Lower lobe of right lung (tissue), 2 donors: ENCODE measurements at regions not wholly inside any gene's neighbourhood (a gene's known extent, or its start where the extent isn't known, plus 50 kb on each side); places are given as distances from the start of the nearest gene placed in this dataset.
A peak's percentile ranks its signal among the peaks of the same experiment; 100 is the strongest.

ENCODE experiments used
- ATAC-seq, 2 donors: fragments of 200-7000 bp; cut with Tn5 transposase; one replicate each; pipeline ENCODE4 v1.9.1; 2020 to 2022; ENCODE audit warnings: mild to moderate bottlenecking in 2 of 2, moderate library complexity in 2 of 2
- DNase-seq: peaks from one replicate; pipeline ENCODE4 v3.0.0-alpha.2; 2020
- H3K27ac ChIP-seq: fragments of 200-600 bp; one replicate; pipeline ENCODE4 v1.8.0; 2022
- H3K27me3 ChIP-seq: fragments of 200-600 bp; one replicate; pipeline ENCODE4 v1.8.0; 2022; ENCODE audit warnings: low read depth
- H3K36me3 ChIP-seq: fragments of 200-600 bp; one replicate; pipeline ENCODE4 v1.8.0; 2022; ENCODE audit warnings: mild to moderate bottlenecking
- H3K4me1 ChIP-seq: fragments of 200-600 bp; one replicate; pipeline ENCODE4 v1.8.0; 2022
- H3K4me3 ChIP-seq: fragments of 200-600 bp; one replicate; pipeline ENCODE4 v1.8.0; 2022; ENCODE audit warnings: mild to moderate bottlenecking
- H3K9me3 ChIP-seq: fragments of 200-600 bp; one replicate; pipeline ENCODE4 v1.8.0; 2022
- CTCF ChIP-seq: fragments of 200-600 bp; IDR thresholded peaks from one replicate; pipeline ENCODE4 v1.8.0; 2022; ENCODE audit warnings: antibody characterized with exemption, mild to moderate bottlenecking
- intact Hi-C: fragments of 100-400 bp; cut with DNase I; formaldehyde crosslinking; loops from one replicate; pipeline ENCODE4 v1.11.0; 2022
- donor health status: DM: no; HTN: yes; CAD: no; lungs with severe emphysema.

GRCh38 chr10:128480601-128481000, 354.4 kb upstream of the MKI67 start:
- TF ChIP-seq CTCF: no peak
- H3K27ac ChIP-seq: no peak overlapping the region
- intact Hi-C loops: no loop called here
- H3K9me3 ChIP-seq: no peaks in the 10 kb centered on the region
- H3K27me3 ChIP-seq: peaks cover 5% of the 10 kb centered on the region
- no peaks in the 10 kb centered on the region for H3K4me1 ChIP-seq
- DNase-seq (peak; percentile 15), ATAC-seq (no peak)
- H3K36me3 ChIP-seq: no peaks in the 10 kb centered on the region
- no peak overlapping the region for H3K4me3 ChIP-seq

GRCh38 chr10:128481152-128481840, 355.1 kb upstream of the MKI67 start:
- Histone ChIP-seq H3K4me1 (no peaks in the 10 kb centered on the region), H3K27ac (no peak overlapping the region), H3K36me3 (no peaks in the 10 kb centered on the region), H3K4me3 (no peak overlapping the region), H3K9me3 (no peaks in the 10 kb centered on the region), H3K27me3 (peaks cover 5% of the 10 kb centered on the region)
- intact Hi-C loops: no loop called here
- DNase-seq (peak; percentile 16), ATAC-seq (no peak)
- no peak for TF ChIP-seq CTCF

GRCh38 chr10:128482052-128482451, 355.8 kb upstream of the MKI67 start:
- Histone ChIP-seq H3K36me3 (no peaks in the 10 kb centered on the region), H3K9me3 (no peaks in the 10 kb centered on the region), H3K4me1 (no peaks in the 10 kb centered on the region), H3K27ac (no peak overlapping the region), H3K27me3 (peaks cover 5% of the 10 kb centered on the region), H3K4me3 (no peak overlapping the region)
- no peak for TF ChIP-seq CTCF
- DNase-seq (no peak), ATAC-seq (no peak)
- intact Hi-C loops: no loop called here

- no peaks in the 10 kb centered on the region for H3K27me3 ChIP-seq
- H3K4me3 ChIP-seq: no peak overlapping the region
- H3K36me3 ChIP-seq: no peaks in the 10 kb centered on the region
- H3K27ac ChIP-seq: no peak overlapping the region
- TF ChIP-seq CTCF: no peak
- intact Hi-C loops: no loop called here
- peak; percentile 40 for DNase-seq
- no peak for ATAC-seq
- no peaks in the 10 kb centered on the region for H3K4me1 ChIP-seq
- H3K9me3 ChIP-seq: no peaks in the 10 kb centered on the region
Observed at GRCh38 chr10:128483216-128483615, 357.0 kb upstream of the MKI67 start.

- Histone ChIP-seq H3K27me3 (no peaks in the 10 kb centered on the region), H3K36me3 (no peaks in the 10 kb centered on the region), H3K9me3 (no peaks in the 10 kb centered on the region), H3K4me3 (no peak overlapping the region), H3K27ac (no peak overlapping the region), H3K4me1 (no peaks in the 10 kb centered on the region)
- DNase-seq: no peak
- ATAC-seq: no peak
- intact Hi-C loops: no loop called here
- no peak for TF ChIP-seq CTCF
Observed at GRCh38 chr10:128484041-128484440, 357.8 kb upstream of the MKI67 start.
